Tibial nerve (tissue), 4 donors: ENCODE measurements at regions not wholly inside any gene's neighbourhood (a gene's known extent, or its start where the extent isn't known, plus 50 kb on each side); places are given as distances from the start of the nearest gene placed in this dataset.

ENCODE experiments used
- DNase-seq, 2 donors: peaks; one replicate each; pipeline ENCODE4 v3.0.0-alpha.2; 2019; ENCODE audit warnings: low spot score in 2 of 2
- H3K27ac ChIP-seq, 4 donors: fragments of 200-600 bp; sonication (generic) in 3 of 4; one replicate each; pipeline ENCODE4 v1.5.1; 2017 to 2019; ENCODE audit warnings: mild to moderate bottlenecking in 1 of 4
- H3K27me3 ChIP-seq, 2 donors: fragments of 200-600 bp; sonication (generic) in 1 of 2; one replicate each; pipeline versions ENCODE4 v1.5.1 to v1.6.0; 2017 to 2019
- H3K36me3 ChIP-seq, 3 donors: fragments of 200-600 bp; sonication (generic); one replicate each; pipeline ENCODE4 v1.5.1; 2018 to 2019
- H3K4me1 ChIP-seq, 4 donors: fragments of 200-600 bp; sonication (generic) in 3 of 4; one replicate each; pipeline ENCODE4 v1.5.1; 2017 to 2019
- H3K4me3 ChIP-seq, 4 donors: fragments of 200-600 bp; sonication (generic) in 3 of 4; one replicate each; pipeline ENCODE4 v1.5.1; 2017 to 2019; ENCODE audit warnings: mild to moderate bottlenecking in 1 of 4, moderate library complexity in 1 of 4
- H3K9me3 ChIP-seq, 4 donors: fragments of 200-600 bp; sonication (generic) in 3 of 4; one replicate each; pipeline ENCODE4 v1.5.1; 2017 to 2019
- CTCF ChIP-seq, 5 experiments: fragments of 200-600 bp in 3 of 5; fragments of 450-650 bp in 2 of 5; sonication (generic) in 3 of 5; IDR thresholded peaks; one replicate each; pipeline ENCODE4 v1.5.1; 2016 to 2019; ENCODE audit warnings: antibody characterized with exemption in 5 of 5, mild to moderate bottlenecking in 3 of 5, moderate library complexity in 2 of 5
- EP300 ChIP-seq, 2 donors: sonication (generic); formaldehyde crosslinking; IDR thresholded peaks; one replicate each; pipeline ENCODE4 v1.6.1; 2017; ENCODE audit warnings: antibody characterized with exemption in 2 of 2, mild to moderate bottlenecking in 1 of 2
- POLR2A ChIP-seq, 2 donors: fragments of 450-650 bp; IDR thresholded peaks; one replicate each; pipeline ENCODE4 v1.6.1; 2017; ENCODE audit warnings: antibody characterized with exemption in 2 of 2, mild to moderate bottlenecking in 2 of 2, moderate library complexity in 2 of 2
- WGBS, 2 donors: methylation state at CpG; one replicate each; pipeline ENCODE4 v1.1.5; 2018; 5-methylcytosine and 5-hydroxymethylcytosine counted together

GRCh38 chr13:47426126-47426849 lies 529.4 kb upstream of the HTR2A start:
- Histone ChIP-seq H3K27me3 (no peaks in the 10 kb centered on the region), H3K9me3 (no peaks in the 10 kb centered on the region), H3K36me3 (no peaks in the 10 kb centered on the region), H3K27ac (no peak overlapping the region), H3K4me1 (no peaks in the 10 kb centered on the region), H3K4me3 (no peak overlapping the region)
- 49 to 64% methylated on average over 3 of the region's 3 CpGs for WGBS, 2 donors
- no peak for DNase-seq
- TF ChIP-seq POLR2A (IDR thresholded peaks at IDR 0.05) = no peak
- peak in 1 of 2 donors; percentile 40 for TF ChIP-seq EP300 (IDR thresholded peaks at IDR 0.05)

DNA sequence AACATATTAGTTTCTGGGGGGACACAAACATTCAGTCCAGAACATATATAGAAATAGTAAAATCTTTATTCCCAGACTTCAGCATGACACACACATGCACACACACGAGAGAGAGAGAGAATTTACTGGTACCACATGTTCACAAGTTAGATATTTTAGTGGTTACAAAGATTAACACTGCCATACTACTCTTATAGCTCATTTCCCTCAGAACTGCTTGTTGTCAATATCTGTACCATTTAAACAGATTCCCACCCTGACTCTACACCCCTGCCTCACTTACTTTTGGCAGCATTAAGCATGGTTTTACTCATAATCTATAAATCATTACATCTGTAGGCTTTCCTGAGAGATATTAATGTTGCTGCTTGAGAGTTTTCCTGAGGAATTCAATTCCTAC lies 524.7 kb upstream of the HTR2A start:
- DNase-seq = no peak
- no peaks in the 10 kb centered on the region for H3K36me3 ChIP-seq
- H3K9me3 ChIP-seq = no peaks in the 10 kb centered on the region
- TF ChIP-seq EP300 (IDR thresholded peaks at IDR 0.05) (no peak), CTCF (IDR thresholded peaks at IDR 0.05) (no peak), POLR2A (IDR thresholded peaks at IDR 0.05) (no peak)
- H3K4me1 ChIP-seq = no peaks in the 10 kb centered on the region
- H3K4me3 ChIP-seq = no peak overlapping the region
- H3K27me3 ChIP-seq = no peaks in the 10 kb centered on the region
- WGBS, 2 donors = 52 to 59% methylated on average over 1 of the region's 1 CpG
- H3K27ac ChIP-seq = no peak overlapping the region

DNA sequence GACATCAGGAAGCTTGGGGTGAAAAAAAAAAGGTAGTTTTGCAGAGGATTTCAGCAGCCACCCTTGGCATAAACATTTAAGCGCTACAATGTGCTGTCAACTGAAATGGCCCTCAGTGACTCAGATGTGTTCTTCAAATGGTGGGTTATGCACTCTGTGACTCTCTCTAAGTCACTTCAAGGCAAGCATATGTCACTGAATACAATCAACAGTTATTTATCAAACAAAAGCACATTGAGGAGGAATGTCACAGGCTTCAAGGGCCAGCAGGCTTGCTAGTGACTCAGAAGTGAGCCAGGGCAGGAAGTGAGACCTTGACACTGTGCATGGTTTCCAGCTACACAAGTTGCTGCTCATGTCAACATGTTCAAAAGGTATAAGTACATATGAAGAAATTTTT lies 523.7 kb upstream of the HTR2A start:
- Histone ChIP-seq H3K36me3 (no peaks in the 10 kb centered on the region), H3K27ac (no peak overlapping the region), H3K27me3 (no peaks in the 10 kb centered on the region), H3K9me3 (no peaks in the 10 kb centered on the region), H3K4me3 (no peak overlapping the region), H3K4me1 (no peaks in the 10 kb centered on the region)
- TF ChIP-seq POLR2A (IDR thresholded peaks at IDR 0.05) = no peak
- WGBS, 2 donors = 45 to 75% methylated on average over 1 of the region's 1 CpG
- DNase-seq = no peak

- H3K27me3 ChIP-seq = no peaks in the 10 kb centered on the region
- TF ChIP-seq POLR2A (IDR thresholded peaks at IDR 0.05) (no peak), EP300 (IDR thresholded peaks at IDR 0.05) (no peak), CTCF (IDR thresholded peaks at IDR 0.05) (no peak)
- DNase-seq = no peak
- H3K4me1 ChIP-seq = no peaks in the 10 kb centered on the region
- no peaks in the 10 kb centered on the region for H3K9me3 ChIP-seq
- no peak overlapping the region for H3K4me3 ChIP-seq
- H3K36me3 ChIP-seq = no peaks in the 10 kb centered on the region
- H3K27ac ChIP-seq = no peak overlapping the region
- 47% methylated on average over 1 of the region's 1 CpG for WGBS, 2 donors
Measured at GRCh38 chr13:47420020-47420419, 523.2 kb upstream of the HTR2A start.

DNA sequence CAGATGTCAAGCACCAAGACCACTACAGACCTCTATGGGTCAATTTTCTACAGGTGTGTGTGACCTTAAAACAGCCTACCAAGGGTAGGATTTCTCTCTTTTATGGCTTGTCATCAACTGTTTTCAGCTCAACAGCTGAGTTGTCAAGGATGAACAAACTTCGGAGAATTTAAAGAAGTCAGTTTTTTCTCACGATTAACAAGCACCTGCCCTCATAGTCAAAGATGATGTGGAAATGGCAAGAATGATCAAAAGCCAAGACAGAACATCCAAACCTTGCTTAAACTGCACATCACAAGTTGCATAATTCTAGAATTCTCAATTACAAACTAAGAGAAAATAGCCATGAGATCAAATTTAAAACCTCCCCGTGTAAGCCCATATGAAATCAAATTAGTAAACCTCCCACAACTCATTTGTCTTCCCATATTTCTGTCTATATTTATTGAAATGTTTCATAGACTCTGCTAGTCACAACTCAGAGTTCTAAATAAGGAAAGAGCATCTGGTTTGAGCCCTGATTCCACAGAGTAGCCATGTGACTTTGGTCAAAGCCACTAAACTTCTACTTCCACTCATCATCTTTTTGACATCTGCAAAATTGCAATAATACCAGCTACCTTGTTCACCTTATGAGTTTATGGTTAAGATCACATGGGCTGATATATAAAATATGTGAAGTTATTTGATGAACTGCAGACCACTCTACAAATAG lies 521.5 kb upstream of the HTR2A start:
- 80 to 84% methylated on average over 3 of the region's 3 CpGs for WGBS, 2 donors

More for the DNA sequence above, 521.5 kb upstream of the HTR2A start:
- H3K4me1 ChIP-seq = no peaks in the 10 kb centered on the region
- no peaks in the 10 kb centered on the region for H3K9me3 ChIP-seq
- no peaks in the 10 kb centered on the region for H3K27me3 ChIP-seq
- TF ChIP-seq EP300 (IDR thresholded peaks at IDR 0.05) (no peak), CTCF (IDR thresholded peaks at IDR 0.05) (no peak), POLR2A (IDR thresholded peaks at IDR 0.05) (no peak)
- no peaks in the 10 kb centered on the region for H3K36me3 ChIP-seq
- no peak for DNase-seq
- no peak overlapping the region for H3K27ac ChIP-seq
- H3K4me3 ChIP-seq = no peak overlapping the region
